ENCODE measurements at regions not wholly inside any gene's neighbourhood (a gene's known extent, or its start where the extent isn't known, plus 50 kb on each side); places are given as distances from the start of the nearest gene placed in this dataset.
"Not testable (repeated sequence)": the region's sequence is repeated elsewhere in the genome, so short reads cannot be mapped to it uniquely, and the experiment has no call there.

DNA sequence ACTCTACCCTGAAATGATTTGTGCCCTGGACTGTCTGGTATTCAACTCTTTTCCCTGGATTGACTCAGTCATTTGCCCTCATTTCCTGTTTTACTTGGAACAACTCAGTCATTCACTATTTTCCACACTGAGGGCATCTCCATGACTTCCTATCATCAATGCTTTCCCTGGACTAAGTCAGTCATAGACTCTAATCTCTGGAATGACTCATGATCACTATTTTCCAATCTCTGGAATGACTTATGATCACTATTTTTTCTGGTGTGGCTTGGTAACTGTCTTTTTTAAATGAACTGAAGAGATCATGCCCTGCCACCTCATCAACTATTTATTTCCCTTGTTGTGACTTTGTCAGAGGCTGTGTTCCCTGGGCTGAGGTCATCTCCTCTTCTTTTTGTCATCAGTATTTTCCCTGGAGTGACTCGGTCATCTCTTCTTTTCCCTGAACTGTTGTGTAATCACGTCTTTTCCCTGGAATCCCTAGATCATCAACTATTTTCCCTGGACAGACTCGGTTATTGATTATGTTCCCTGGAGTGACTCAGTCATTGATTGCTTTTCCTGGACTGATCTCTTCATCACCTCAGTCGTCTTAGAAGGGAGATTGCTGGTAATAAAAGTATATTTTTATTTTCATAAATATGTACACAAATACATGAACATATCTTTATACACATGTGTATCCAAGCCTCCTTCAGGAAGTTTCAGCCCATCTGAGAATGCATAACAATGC lies 327.1 kb upstream of the VCX start:
- DNase-seq (ENCODE audit: low read depth in 2 of 2), result no peak

DNA sequence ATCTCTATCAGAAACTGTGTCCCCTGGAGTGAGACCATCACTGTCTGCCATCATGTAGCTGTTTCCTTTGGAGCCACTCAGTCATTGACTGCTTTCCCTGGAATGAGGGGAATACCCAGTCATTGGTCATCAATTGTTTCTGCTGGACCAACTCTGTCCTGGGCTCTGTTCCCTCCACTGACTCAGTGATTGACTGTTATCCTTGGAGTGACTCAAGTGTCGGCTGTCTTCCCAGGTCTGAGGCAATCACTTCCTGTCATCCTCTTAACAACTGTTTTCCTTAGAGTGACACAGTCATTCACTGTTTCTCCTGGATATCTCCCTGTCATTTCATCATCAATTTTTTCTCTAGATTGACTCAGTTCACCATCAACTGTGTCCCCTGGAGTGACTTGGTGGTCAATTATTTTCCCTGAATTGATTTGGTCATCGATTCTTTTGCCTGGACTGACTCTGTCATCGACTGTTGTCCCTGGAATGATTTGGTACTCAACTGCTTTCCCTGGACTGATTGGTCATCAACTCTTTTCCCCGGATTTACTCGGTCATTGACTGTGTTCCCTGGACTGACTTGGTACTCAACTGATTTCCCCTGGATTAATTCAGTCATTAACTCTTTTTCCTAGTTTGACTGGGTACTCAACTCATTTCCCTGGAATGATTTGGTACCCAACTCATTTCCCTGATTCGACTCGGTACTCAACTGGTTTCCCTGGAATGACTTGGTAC lies 327.9 kb upstream of the VCX start:
- DNase-seq (ENCODE audit: low read depth in 2 of 2), result no peak

DNA sequence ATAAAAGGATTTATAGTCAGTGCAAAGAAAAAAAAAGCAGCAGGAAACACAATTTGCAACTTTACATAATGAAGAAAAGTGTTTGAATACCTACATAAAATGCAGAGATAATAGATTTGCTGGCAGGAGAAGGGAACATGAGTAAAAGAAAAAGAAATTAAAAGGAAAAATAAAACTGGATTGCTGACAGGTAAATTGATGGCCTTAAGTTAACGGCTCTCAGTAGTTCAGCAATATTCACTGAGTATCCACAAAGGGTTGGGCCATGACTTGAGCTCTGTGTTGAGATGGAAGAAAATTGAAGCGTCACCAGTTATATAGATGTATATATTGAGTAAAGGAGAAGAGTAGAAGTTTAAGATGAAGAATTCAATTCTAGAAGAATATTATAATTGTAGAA lies 330.1 kb upstream of the VCX start:
- DNase-seq (ENCODE audit: low read depth in 2 of 2), result no peak

DNA sequence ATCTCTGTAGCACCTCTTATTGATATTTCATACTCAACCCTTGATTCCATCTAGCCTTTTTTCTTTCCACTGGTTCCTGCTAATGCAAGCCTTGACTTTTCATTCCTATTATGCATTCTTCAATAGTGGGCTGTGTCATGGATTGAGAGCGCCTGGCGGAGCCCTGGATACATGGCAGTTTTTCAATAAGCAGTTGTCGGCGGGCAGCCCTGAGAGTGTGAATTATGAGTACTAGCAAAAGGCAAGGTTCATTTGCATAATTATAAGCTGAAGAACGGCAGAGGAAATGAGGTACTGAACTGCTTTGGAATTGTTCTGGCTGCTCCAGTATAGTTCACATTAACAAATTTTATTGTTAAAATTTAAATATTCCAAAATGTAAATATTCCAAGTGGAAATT lies 339.7 kb upstream of the VCX start:
- no peak for DNase-seq (ENCODE audit: low read depth in 2 of 2)

DNA sequence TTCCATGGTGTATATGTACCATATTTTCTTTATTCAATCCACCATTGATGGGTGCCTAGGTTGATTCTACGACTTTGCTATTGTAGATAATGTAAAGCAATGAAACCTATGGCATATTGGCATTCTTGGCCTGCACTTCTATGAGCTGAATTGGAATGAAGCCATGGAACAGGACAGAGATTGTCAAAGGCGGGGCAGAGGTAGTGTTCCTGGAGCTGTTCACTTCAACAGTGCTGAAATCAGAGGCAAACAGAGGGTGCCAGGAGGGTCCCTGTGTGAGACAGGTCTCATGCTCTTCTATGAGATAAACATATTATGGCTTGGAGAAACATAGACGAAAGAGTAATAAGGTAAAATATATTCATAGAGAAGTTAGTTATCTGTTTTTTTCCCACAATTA lies 342.6 kb upstream of the VCX start:
- DNase-seq (ENCODE audit: low read depth in 2 of 2), result no peak

DNA sequence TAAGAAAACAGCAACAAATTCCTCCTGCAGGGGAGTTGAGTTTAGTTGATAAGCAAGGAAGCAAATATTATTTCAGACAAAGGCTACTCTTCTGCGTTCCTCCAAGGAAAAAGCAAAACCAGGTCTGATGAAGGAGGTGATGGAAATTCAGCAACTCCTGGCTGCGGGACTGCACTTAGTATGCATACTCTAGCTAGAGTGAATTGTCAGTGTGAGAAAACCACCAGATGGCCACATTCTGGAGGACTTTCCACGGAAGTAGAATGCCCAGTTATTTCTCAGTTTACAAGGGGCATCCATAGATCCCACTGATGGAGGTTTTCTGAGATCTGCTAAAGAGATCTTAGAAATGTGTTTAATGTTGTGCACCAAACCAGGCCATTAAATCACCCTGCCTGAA lies 338.6 kb upstream of the PUDP start:
- DNase-seq (ENCODE audit: low read depth in 2 of 2), result no peak

DNA sequence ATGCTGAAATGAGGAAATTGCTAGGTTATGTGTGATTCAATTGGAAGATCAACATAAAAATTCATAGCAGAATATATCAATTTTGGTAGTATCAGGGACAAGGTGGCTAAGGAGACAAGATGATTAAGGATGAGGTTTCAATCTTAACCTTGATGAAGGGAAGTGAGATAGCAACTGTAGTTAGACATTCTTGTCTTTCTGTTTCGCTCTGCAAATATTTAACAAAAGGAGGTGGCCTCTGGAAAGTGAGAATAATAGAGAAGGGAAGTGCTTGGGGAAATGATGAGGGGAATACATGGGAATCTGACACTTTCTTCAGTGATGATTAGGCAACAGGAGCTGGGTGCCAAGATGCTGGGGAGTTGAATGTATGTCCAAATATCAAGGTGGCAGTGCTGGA lies 337.1 kb upstream of the PUDP start:
- DNase-seq (ENCODE audit: low read depth in 2 of 2), result no peak

DNA sequence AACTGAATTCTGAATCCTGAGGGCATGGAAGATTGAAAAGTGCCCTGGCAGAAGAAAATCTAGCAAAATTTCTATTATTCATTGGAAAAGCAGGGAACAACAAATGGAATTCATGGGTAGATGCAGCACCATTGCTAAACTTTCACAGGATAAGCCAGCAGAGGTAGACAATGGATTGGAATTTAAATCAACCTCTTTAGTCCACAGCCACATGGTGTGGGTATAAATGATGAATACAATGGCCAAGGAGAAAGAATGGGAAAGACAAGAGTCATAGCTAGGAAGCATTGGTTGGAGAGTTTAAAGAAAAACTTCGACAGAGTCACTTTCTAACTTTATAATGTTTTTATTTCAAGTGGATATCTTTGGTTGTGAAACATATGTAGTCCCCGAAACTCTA lies 332.8 kb upstream of the PUDP start:
- DNase-seq (ENCODE audit: low read depth in 2 of 2), result no peak

DNA sequence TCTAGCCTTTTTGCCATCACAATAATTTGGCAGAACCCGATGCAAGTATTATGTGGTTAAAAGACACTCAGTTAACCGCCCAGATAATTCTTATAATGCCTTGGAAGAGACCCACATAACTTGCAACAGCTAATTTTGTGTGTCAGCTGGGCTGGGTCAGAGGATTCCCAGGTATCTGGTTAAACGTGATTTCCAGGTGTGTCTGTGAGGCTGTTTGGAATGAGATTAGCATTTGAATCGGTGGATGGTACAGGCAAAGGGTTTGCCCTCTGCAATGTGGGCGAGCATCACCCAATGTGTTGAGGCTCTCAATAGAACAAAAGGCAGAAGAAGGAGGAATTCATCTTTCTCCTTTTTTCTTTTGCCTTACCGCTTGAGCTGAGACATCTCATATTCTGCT lies 314.2 kb upstream of the PUDP start:
- no peak for DNase-seq (ENCODE audit: low read depth in 2 of 2)

DNA sequence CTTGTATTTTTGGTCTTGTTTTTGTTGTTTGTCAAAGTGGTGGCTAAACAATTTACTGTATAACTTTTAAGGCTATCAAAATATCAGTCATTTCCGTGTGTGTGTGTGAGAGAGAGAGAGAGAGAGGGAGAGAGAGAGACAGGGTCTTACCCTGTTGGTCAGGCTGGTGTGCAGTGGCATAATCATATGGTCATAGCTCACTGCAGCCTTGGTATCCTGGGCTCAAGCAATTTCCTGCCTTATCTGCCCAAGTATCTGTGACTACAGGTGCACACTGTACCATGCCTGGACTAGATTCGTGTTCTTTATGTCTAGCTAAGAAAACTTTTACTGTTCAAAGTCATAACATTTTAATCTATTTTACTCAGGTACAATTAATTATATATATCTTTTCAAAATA lies 313.1 kb upstream of the PUDP start:
- not testable (repeated sequence) for DNase-seq (ENCODE audit: low read depth in 2 of 2)

DNA sequence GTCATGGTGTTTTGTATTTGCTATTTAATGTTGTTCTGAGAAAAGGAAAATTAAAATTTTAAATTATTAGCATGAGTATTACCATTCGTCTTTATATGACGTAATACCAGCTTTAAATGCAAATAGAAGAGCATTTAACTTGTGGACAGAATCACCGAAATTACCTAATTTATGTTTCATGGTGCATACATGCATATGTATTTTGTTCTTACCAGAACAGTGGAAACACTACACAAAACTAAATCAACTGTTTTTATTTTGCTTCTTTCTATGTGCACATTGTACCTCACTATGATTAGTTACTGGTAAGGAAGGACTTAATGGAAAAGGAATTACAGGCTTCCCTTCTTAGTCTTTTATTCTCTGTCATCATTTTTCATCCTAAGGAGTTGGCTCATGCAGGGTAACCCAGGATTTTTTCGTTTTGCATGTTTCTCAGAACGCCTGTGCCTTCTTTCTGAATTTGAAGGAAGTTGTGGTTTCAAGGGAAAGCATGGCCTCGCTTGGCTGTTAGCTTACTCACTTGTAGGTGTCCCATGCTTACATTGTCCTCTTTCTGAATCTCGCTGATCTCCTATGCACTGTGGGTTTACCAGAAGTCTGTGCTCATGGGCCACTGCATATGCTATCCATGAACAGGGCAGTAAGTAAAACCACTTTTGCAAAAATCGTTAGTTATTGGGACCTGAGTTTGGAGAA lies 300.0 kb upstream of the PUDP start:
- no peak for DNase-seq (ENCODE audit: low read depth in 2 of 2)

DNA sequence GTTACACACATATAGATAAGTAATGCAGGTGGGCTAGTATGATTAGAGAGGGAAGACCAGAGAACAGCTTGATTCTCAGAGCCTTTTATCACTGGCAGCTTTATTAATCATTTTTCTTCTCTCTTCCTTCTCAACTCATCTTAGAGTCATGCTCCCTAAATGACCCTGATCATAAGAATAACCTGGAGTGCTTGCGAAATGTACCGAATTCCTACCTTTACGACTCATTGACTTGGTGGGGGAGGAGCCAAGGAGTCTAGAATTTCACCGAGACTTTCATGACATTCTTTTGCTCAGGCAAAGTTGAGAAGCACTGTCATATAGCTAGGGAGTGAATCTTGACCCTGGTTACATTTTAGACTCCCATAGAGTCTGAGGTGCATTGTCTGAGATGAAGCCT lies 298.9 kb upstream of the PUDP start:
- DNase-seq (ENCODE audit: low read depth in 2 of 2), result no peak

DNA sequence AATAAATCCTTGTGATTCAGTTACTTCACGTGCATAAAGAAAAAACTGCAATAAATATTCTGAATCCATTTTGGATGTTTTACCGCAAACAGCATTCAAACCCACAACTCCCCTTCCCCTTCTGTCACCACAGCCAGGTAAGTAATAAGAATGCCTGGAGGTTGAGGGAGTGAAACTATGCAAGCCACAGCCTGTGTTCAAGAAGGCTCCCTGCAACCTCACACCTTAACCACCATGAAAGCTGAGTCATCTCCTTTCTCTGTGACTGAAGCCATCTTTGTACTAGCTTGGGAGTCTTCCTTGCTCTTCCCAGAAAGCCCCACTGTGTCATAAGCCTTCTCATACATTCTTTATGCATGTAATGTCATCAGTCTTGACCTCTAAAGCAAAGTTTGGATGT lies 297.0 kb upstream of the PUDP start:
- DNase-seq (ENCODE audit: low read depth in 2 of 2), result no peak

DNA sequence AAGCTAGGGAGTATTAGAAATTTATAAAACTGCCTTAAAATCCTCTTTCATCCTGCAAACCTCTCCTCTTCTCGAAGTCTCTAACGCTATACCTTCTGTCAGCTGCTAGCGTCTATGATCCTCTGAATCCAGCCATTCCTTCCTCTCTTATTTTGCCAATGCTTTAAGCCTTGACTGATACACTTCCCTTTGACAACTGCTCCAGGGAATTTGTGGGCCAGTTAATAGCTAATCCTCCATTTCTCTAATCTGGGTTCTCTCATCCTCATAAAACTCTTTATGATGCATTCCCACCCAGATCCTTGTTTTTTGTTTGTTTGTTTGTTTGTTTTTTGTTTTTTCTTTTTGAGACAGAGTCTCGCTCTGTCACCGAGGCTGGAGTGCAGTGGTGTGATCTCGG lies 293.6 kb upstream of the PUDP start:
- DNase-seq (ENCODE audit: low read depth in 2 of 2), result no peak

DNA sequence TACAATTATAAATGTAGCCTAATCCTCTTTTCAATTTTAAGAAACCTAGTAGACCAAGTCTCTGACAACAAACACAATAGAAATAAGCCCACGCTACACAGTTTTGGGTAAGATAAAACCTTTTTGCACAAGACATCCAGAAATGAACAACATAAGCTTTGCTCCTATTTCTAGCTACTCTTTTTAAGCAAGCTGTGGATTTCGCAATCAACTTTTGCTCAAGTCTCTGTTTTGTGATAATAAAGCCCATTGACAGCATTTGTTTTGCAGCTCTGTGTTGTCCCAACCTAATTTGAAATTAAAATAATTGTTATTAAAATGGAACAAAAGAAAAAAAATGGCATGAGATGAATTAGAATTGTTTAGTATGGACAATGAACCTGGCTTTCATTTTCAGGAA lies 287.9 kb upstream of the PUDP start:
- DNase-seq (ENCODE audit: low read depth in 2 of 2), result peak in 1 of 2 experiments; percentile 5

DNA sequence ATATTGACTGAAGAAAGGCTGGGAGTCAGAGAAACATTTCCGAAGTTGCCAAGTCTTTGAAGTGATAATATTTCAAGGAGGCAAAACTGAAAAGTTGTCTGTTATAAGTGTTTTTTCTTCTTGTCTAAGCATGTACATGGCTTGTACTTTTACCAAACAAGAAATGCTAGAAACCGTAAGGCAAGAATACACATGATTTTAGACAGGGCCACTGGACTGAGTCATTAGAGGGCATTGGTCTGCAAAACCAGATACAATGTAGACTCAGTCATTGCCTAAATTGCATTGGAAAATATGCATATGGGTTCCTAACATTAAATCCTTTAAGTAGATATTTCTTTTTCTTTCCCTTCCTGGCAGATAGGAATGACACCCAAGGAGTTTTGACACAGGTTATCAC lies 284.9 kb upstream of the PUDP start:
- DNase-seq (ENCODE audit: low read depth in 2 of 2), result no peak

DNA sequence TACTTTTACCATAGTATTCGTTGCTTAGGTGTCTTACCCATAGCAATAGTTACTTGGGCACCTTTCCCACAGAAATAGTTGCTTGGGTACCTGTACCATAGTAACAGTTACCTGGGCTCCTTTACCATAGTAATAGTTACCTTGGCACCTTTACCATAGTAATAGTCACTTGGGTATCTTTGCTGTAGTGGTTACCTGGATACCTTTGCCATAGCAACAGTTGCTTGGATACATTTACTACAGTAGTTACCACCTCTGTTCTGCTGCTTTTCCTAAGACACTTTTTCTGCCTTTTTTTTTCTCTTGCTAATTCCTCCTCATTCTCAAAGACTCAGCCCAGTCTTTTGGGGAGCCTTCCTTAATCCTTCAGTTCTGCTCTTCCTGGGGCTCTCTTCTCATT lies 272.8 kb upstream of the PUDP start:
- no peak for DNase-seq (ENCODE audit: low read depth in 2 of 2)

DNA sequence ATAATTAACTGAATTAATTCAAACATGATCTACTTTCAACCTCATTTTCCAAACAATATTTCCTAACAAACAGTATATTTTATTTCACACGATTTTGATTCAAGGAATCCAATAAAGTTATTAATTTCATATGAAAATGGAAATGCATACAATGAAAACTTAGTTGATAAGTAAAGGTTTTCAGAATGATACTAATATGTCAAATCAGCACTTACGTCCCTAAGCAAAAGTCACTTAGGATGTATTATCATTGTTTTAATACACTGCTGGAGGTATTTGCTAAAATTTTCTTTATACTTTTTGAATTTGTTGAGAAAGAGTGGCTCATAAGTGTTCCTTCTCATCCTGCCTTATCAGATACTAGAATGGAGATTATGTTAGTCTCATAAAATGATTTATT lies 266.8 kb upstream of the PUDP start:
- DNase-seq (ENCODE audit: low read depth in 2 of 2), result no peak

DNA sequence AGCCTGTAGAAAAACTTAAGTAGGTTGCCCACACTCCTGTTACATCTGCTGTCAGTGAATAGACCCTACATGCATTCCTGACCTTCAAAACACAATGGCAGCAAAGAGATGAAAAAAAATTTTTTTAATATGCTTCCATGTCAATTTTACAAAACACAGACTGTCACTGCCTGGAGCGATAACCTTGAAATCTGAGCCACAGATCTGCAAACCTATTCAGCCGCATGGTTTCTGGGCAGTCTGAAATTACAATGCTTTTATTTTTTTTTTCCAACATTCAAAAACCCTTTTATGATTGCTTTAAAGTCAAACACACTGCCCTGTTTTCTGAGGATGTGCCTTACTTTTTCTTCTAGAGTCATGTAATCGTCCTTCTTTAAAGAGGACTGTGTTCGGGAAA lies 264.9 kb upstream of the PUDP start:
- no peak for DNase-seq (ENCODE audit: low read depth in 2 of 2)

DNA sequence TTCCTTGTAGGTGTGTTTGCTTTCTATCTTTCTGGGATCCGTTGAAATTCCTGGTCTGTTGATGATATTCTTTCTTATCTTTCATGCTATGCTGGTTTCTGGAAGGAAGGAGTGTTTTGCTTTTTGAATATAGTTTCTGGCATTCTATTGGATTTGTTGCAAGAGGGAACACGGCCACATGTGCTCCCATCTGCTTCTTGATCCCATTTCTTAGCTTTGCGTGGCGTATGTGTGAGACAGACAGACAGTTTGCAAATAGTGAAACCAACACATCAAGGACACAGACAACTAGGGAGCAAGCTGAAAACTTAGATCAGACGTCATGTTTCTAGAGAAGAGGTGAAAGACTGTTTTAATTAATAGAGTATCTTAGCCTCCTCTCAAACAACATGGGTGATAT lies 261.9 kb upstream of the PUDP start:
- DNase-seq (ENCODE audit: low read depth in 2 of 2), result no peak

DNA sequence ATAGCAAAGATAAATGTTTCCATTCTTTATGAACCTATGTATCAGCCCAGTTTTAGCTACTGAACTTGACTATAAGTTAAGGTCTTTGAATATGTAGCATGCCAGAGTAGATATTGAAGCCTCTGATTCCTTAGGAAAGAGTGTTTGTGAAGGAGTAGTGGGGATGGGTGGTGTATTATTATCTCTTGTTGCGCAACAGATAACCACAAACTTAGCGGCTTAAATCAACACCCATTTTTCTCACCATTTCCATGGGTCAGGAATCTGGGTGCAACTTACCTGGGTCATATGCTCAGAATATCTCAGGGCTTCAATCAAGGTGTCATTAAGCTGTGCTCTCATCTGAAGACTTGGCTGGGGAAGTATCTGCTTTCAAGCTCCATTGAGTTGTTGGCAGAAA lies 251.4 kb upstream of the PUDP start:
- no peak for DNase-seq (ENCODE audit: low read depth in 2 of 2)

DNA sequence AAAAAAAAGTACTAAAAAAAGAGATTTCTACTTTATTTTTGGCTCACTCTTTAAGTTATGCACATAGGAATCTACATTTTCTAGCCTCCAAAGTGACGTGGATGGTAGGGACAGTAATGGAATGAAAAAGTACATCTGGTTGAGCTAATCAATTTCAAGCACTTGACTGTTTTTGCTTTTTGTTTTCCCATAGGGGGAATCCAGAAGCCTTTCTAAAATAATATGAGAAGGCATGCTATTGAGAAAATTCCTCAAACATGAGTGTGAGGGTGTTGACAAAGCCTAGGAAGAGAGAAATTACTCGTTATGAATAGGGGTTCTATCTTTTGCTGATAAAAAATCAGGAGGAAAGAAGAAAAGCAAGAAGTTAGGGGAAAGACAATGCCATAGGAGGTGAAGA lies 242.5 kb upstream of the PUDP start:
- no peak for DNase-seq (ENCODE audit: low read depth in 2 of 2)

DNA sequence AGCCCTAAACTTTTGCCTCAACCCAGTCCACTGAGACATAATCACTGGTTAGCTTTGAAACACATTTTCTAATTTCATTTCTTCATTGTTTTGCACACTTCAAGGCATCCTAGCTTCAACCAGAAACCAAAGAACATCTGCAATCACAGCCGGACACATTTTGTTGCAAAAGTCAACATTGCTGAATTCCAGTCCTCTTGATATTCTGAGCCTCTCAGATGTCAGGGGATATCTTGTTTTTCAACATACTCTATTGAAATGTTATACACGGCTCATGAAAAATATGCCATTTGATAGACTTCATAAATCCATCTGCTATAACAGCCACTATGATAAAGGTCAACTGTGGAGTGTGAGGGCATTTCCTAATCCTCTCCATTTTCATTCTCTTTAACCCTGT lies 241.6 kb upstream of the PUDP start:
- DNase-seq (ENCODE audit: low read depth in 2 of 2), result no peak

Data from fibroblast of skin of left quadriceps (primary cell).